ENCODE measurements at regions not wholly inside any gene's neighbourhood (a gene's known extent, or its start where the extent isn't known, plus 50 kb on each side); places are given as distances from the start of the nearest gene placed in this dataset.

DNA sequence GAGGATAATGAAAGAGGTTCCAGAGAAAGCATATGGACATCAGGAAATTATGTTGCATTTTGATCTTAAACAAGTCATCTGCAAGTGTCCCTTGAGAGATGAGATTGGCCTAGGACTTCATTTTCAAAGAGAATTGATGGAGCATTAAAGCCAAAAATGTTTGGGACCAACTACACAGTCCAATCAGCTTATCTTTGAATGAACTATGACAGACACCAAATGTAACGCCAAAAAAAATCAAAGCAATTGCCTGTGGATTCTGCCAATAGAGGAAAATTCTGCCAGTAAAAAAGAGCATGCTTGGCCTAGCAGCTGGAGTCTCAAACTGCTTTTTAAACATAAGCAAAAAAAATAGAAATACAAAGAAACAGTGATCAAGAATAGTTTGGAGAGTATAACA is 594.5 kb upstream of the CHAC2 start:
- TF ChIP-seq POLR2A (IDR thresholded peaks at IDR 0.05) (no peak), CTCF (IDR thresholded peaks at IDR 0.05) (no peak)

Measured in lower leg skin (tissue), 3 donors.